ENCODE measurements at regions not wholly inside any gene's neighbourhood (a gene's known extent, or its start where the extent isn't known, plus 50 kb on each side); places are given as distances from the start of the nearest gene placed in this dataset.
A peak's percentile ranks its signal among the peaks of the same experiment; 100 is the strongest.

DNA sequence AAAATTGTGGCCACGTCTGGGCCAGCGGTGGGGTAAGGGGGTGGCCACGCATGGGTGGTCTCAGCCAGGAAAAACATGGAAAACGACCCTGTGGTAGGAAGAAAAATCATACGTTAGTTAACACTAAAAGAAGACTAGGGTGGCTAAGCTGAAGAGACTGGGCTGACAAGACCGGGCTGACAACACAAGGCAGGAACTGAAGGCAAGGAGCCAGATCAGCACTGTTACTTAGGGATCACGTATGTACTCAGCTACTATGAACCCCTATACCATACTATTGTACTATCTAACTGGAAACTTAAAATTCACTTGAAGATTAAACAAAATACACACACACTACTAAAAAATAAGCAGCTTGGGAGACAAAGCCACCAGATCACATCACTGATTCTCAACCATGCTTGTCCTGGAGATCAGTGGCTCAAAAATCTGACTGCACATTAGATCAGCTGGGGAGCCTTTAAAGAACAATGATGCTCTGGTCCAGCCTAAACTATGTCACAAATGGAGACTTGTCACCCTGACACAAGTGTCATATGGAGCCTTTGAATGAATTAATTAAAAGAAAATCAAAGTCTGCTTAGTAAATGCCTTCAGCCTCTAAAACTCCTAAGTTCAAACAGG is 442.2 kb downstream of the SHQ1 start:
- no peak overlapping the region for H2AK5ac ChIP-seq (ENCODE audit: low read depth, low read length)
- H2BK12ac ChIP-seq (ENCODE audit: low read depth, low read length), result no peak overlapping the region
- no peaks in the 10 kb centered on the region for H3K23me2 ChIP-seq (ENCODE audit: low read depth, low read length)
- H3K36me3 ChIP-seq (ENCODE audit: control insufficient read depth in 2 of 4, insufficient read depth in 4 of 4, low read length in 3 of 4), result no peaks in the 10 kb centered on the region
- no peak overlapping the region for H3K56ac ChIP-seq (replicated peaks; ENCODE audit: insufficient read length, low read depth, low read length)
- no peak overlapping the region for H3K18ac ChIP-seq (ENCODE audit: extremely low read depth, low read length)
- TF ChIP-seq EGR1 (IDR thresholded peaks at IDR 0.05; ENCODE audit: borderline replicate concordance, low read depth, low read length) (no peak), SP4 (IDR thresholded peaks at IDR 0.05; ENCODE audit: low read length) (no peak), SRF (IDR thresholded peaks at IDR 0.05; ENCODE audit: low read depth, low read length) (no peak), NANOG (IDR thresholded peaks at IDR 0.05; ENCODE audit: insufficient read depth, low read depth, low read length, poor library complexity, severe bottlenecking) (no peak), JUN (IDR thresholded peaks at IDR 0.05; ENCODE audit: low read depth, low read length) (no peak), SUZ12 (IDR thresholded peaks at IDR 0.05; ENCODE audit: low read length) (no peak), BRCA1 (IDR thresholded peaks at IDR 0.05; ENCODE audit: low read depth, low read length) (no peak), RXRA (IDR thresholded peaks at IDR 0.05; ENCODE audit: insufficient read depth, low read depth, low read length) (no peak), MAFK (IDR thresholded peaks at IDR 0.05; ENCODE audit: low read depth, low read length) (no peak), SP2 (IDR thresholded peaks at IDR 0.05; ENCODE audit: low read length) (no peak), GABPA (IDR thresholded peaks at IDR 0.05; ENCODE audit: borderline replicate concordance, insufficient read depth, low read length) (no peak), JUND (IDR thresholded peaks at IDR 0.05; ENCODE audit: low read length) (no peak), SIRT6 (IDR thresholded peaks at IDR 0.05; ENCODE audit: low read length) (no peak)
- H3K9me3 ChIP-seq (ENCODE audit: insufficient read depth in 2 of 2, low read depth in 1 of 2, low read length in 1 of 2), result no peaks in the 10 kb centered on the region
- peak overlapping the region in 1 of 2 experiments; percentile 38; a peak in 1 of 4 replicates for H3K4me2 ChIP-seq (ENCODE audit: insufficient read depth in 1 of 2, low read depth in 2 of 2, low read length in 2 of 2)
- H3K23ac ChIP-seq (ENCODE audit: insufficient read length), result no peak overlapping the region
- no peak overlapping the region for H2BK20ac ChIP-seq (ENCODE audit: low read length)
- peaks cover 42 to 55% of the 10 kb centered on the region in 2 experiments for H4K20me1 ChIP-seq (replicated peaks in 1 of 2; ENCODE audit: control insufficient read depth in 1 of 2, insufficient read depth in 2 of 2, low read length in 2 of 2)
- H2BK15ac ChIP-seq (ENCODE audit: low read length), result no peak overlapping the region
- ChIA-PET POLR2A (ENCODE audit: partially characterized antibody) (interaction anchor here (0.8 to 1.5 kb wide), 2 partner anchors 31 to 41 kb away, joined by 3 to 4 read pairs; partner anchors contain the start of gene RYBP), CTCF (ENCODE audit: partially characterized antibody) (interaction anchor here (1.1 to 1.6 kb wide), 2 partner anchors 18 to 31 kb away, joined by 3 to 5 read pairs; no protein-coding TSS in a partner anchor)
- H2BK120ac ChIP-seq (replicated peaks; ENCODE audit: low read depth, low read length), result no peak overlapping the region
- no peak overlapping the region for H3K4ac ChIP-seq (replicated peaks; ENCODE audit: insufficient read length, low read depth, low read length)
- H3K79me2 ChIP-seq (ENCODE audit: control insufficient read depth in 1 of 2, insufficient read depth in 2 of 2, low read length in 2 of 2), result peaks cover 28 to 100% of the 10 kb centered on the region in 2 experiments
- FAIRE-seq (no peak), DNase-seq (ENCODE audit: low read depth in 1 of 2, low spot score in 2 of 2) (no peak)
- 72% methylated on average over 6 of the region's 7 CpGs; no CpG with 5 or more reads in 1 of the 2 experiments for WGBS, 2 experiments (ENCODE audit: extremely low coverage in 1 of 2, insufficient coverage in 1 of 2, insufficient read length in 1 of 2, insufficient replicate concordance in 2 of 2, low coverage in 1 of 2, low lambda C conversion rate in 2 of 2, missing lambda C conversion rate in 1 of 2)
- H3K27ac ChIP-seq (ENCODE audit: low read depth, low read length), result no peak overlapping the region
- no peaks in the 10 kb centered on the region for H3K27me3 ChIP-seq (replicated peaks in 1 of 4; ENCODE audit: control insufficient read depth in 3 of 4, extremely low read depth in 1 of 4, insufficient read depth in 3 of 4, low read length in 3 of 4)
- no peak overlapping the region for H3K14ac ChIP-seq (ENCODE audit: insufficient read length)
- H2AFZ ChIP-seq (ENCODE audit: low read length), result no peak overlapping the region
- H4K8ac ChIP-seq (ENCODE audit: extremely low read depth, insufficient read depth, low read length), result no peak overlapping the region
- no peak overlapping the region for H4K91ac ChIP-seq (replicated peaks; ENCODE audit: insufficient read length, low read length)
- H4K5ac ChIP-seq (ENCODE audit: insufficient read length, low read depth, low read length), result no peak overlapping the region
- H3K9ac ChIP-seq (replicated peaks in 1 of 4; ENCODE audit: extremely low read depth in 1 of 4, low read depth in 3 of 4, low read length in 3 of 4), result no peak overlapping the region
- H3K79me1 ChIP-seq (ENCODE audit: low read depth, low read length), result peaks cover 6% of the 10 kb centered on the region
- no peak overlapping the region for H2BK5ac ChIP-seq (ENCODE audit: low read depth, low read length)
- no peak overlapping the region for H3K4me3 ChIP-seq (ENCODE audit: extremely low read depth in 1 of 4, insufficient read depth in 2 of 4, low read depth in 3 of 4, low read length in 4 of 4)
- peaks cover 9 to 34% (median 24%) of the 10 kb centered on the region in 4 experiments; a peak in 6 of 7 replicates for H3K4me1 ChIP-seq (replicated peaks in 1 of 4; ENCODE audit: control insufficient read depth in 3 of 4, insufficient read depth in 4 of 4, low read length in 3 of 4)

All from H1 (cell line).